Body of pancreas (tissue), 4 donors: ENCODE measurements at regions not wholly inside any gene's neighbourhood (a gene's known extent, or its start where the extent isn't known, plus 50 kb on each side); places are given as distances from the start of the nearest gene placed in this dataset.

Experiments
- CTCF ChIP-seq, 7 experiments: fragments of 450-650 bp in 4 of 7; fragments of 200-600 bp in 3 of 7; sonication (generic) in 3 of 7; IDR thresholded peaks; one replicate each; pipeline ENCODE4 v1.5.1; 2016 to 2019; ENCODE audit warnings: antibody characterized with exemption in 7 of 7
- POLR2A ChIP-seq, 3 donors: fragments of 450-650 bp; IDR thresholded peaks; one replicate each; pipeline ENCODE4 v1.6.1; 2016; ENCODE audit warnings: antibody characterized with exemption in 3 of 3, mild to moderate bottlenecking in 2 of 3

- TF ChIP-seq CTCF (IDR thresholded peaks at IDR 0.05) (no peak), POLR2A (IDR thresholded peaks at IDR 0.05) (no peak)
These were observed 609.5 kb upstream of the SLC8A1 start for GRCh38 chr2:41061356-41061755.
